ENCODE measurements at regions not wholly inside any gene's neighbourhood (a gene's known extent, or its start where the extent isn't known, plus 50 kb on each side); places are given as distances from the start of the nearest gene placed in this dataset.

- no peak for DNase-seq
- H3K9me3 ChIP-seq: no peaks in the 10 kb centered on the region
- H3K4me1 ChIP-seq: no peaks in the 10 kb centered on the region
- H3K36me3 ChIP-seq: no peaks in the 10 kb centered on the region
- intact Hi-C loops (cut with DNase I): no loop called here
- TF ChIP-seq POLR2A (IDR thresholded peaks at IDR 0.05): no peak
- TF ChIP-seq CTCF (IDR thresholded peaks at IDR 0.05): no peak
- no peak overlapping the region for H3K27ac ChIP-seq
- no peak overlapping the region for H3K4me3 ChIP-seq (replicated peaks in 1 of 3)
- H3K27me3 ChIP-seq: no peaks in the 10 kb centered on the region
- WGBS, 2 donors: 87 to 98% methylated on average over 3 of the region's 3 CpGs
Measured at GRCh38 chr12:118467641-118468305, 91.4 kb downstream of the SUDS3 start.

DNA sequence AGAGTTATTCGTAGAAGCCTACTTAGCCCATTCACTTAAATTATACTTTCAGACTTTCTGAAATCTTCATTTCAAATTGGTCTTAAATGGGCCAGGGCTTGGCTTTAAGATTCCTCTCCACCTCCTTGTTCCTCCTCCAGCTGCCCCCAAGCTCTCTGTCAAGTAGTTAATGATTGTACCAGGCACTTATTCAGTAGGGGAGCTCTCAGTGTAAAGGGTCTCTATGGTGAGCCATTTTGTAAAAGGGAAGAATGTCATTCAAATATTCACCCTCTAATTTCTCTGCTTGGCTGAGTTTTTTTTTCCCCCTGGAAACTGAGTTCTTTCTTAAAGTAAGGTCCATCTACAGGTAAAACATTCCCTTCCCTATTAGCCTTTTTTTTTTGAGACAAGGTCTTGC is 96.6 kb downstream of the SUDS3 start:
- no peaks in the 10 kb centered on the region for H3K4me1 ChIP-seq
- no peak overlapping the region for H3K27ac ChIP-seq
- DNase-seq: no peak
- TF ChIP-seq POLR2A (IDR thresholded peaks at IDR 0.05) (no peak), CTCF (IDR thresholded peaks at IDR 0.05) (no peak)
- H3K9me3 ChIP-seq: no peaks in the 10 kb centered on the region
- WGBS, 2 donors: 85 to 95% methylated on average over 1 of the region's 1 CpG
- no peak overlapping the region for H3K4me3 ChIP-seq (replicated peaks in 1 of 3)
- intact Hi-C loops (cut with DNase I): no loop called here
- H3K36me3 ChIP-seq: no peaks in the 10 kb centered on the region
- H3K27me3 ChIP-seq: no peaks in the 10 kb centered on the region

GRCh38 chr12:118480235-118480634 is 103.9 kb downstream of the SUDS3 start:
- 86 to 91% methylated on average over 4 of the region's 4 CpGs for WGBS, 2 donors
- intact Hi-C loops (cut with DNase I): no loop called here
- no peak for DNase-seq
- no peak for TF ChIP-seq POLR2A (IDR thresholded peaks at IDR 0.05)
- TF ChIP-seq CTCF (IDR thresholded peaks at IDR 0.05): no peak
- Histone ChIP-seq H3K27ac (no peak overlapping the region), H3K9me3 (no peaks in the 10 kb centered on the region), H3K36me3 (no peaks in the 10 kb centered on the region), H3K4me1 (no peaks in the 10 kb centered on the region), H3K4me3 (replicated peaks in 1 of 3) (no peak overlapping the region), H3K27me3 (no peaks in the 10 kb centered on the region)

DNA sequence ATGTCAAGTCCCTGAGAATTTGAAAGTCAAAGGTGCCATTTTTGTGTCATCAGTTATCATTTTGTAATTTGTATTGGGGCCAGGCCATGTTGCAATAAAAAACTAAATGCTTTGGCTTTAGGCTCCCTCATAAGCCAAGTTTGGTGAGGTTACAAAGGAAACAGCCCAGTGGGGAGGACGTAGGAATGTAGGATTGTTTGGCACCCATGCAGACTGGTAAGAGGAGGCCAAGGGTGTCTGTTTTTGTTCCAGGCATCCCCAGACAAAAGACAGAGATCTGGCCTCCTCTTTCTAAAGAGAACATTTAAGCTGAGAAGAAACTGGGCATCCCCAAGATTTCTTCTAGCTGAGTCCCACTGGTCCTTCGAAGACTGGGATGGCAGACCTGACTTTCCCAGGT is 111.7 kb downstream of the SUDS3 start:
- TF ChIP-seq POLR2A (IDR thresholded peaks at IDR 0.05) (no peak), CTCF (IDR thresholded peaks at IDR 0.05) (no peak)
- Histone ChIP-seq H3K36me3 (no peaks in the 10 kb centered on the region), H3K27ac (no peak overlapping the region), H3K9me3 (no peaks in the 10 kb centered on the region), H3K4me3 (replicated peaks in 1 of 3) (no peak overlapping the region), H3K27me3 (no peaks in the 10 kb centered on the region), H3K4me1 (no peaks in the 10 kb centered on the region)
- intact Hi-C loops (cut with DNase I): no loop called here
- 61 to 75% methylated on average over 2 of the region's 2 CpGs for WGBS, 2 donors
- no peak for DNase-seq

DNA sequence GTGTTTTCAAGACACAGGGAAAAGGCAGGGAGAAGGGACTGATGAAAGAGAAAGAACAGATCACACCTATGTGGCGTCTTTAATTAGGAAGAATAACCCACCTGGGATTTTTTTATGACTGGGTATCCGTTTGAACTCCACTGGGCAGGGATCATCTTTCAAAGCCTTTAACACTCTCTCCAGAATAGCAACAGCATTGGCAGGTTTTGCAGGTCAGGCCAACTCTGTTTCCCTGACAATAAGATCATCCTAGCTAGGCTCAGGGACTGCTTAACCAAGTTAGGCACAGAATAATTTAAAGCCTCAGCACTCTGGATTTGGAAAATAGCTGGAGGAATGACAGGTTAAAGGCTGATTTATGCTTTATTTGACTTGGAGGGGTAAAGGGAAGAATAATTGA is 117.6 kb downstream of the SUDS3 start:
- Histone ChIP-seq H3K36me3 (no peaks in the 10 kb centered on the region), H3K4me1 (no peaks in the 10 kb centered on the region), H3K27ac (no peak overlapping the region), H3K27me3 (no peaks in the 10 kb centered on the region), H3K9me3 (no peaks in the 10 kb centered on the region), H3K4me3 (replicated peaks in 1 of 3) (no peak overlapping the region)
- no peak for TF ChIP-seq CTCF (IDR thresholded peaks at IDR 0.05)
- TF ChIP-seq POLR2A (IDR thresholded peaks at IDR 0.05): no peak
- no peak for DNase-seq
- intact Hi-C loops (cut with DNase I): no loop called here
- WGBS, 2 donors: 19 to 22% methylated on average over 2 of the region's 2 CpGs

All from thyroid gland (tissue), 4 donors.